OCI-M2 (cell line): ENCODE measurements at regions not wholly inside any gene's neighbourhood (a gene's known extent, or its start where the extent isn't known, plus 50 kb on each side); places are given as distances from the start of the nearest gene placed in this dataset.
"Not testable (repeated sequence)": the region's sequence is repeated elsewhere in the genome, so short reads cannot be mapped to it uniquely, and the experiment has no call there.

Experiments used
- DNase-seq: peaks from one replicate; lab custom pipeline; 2025; ENCODE audit not compliant: unreplicated experiment; lab: John Stamatoyannopoulos, UW

DNA sequence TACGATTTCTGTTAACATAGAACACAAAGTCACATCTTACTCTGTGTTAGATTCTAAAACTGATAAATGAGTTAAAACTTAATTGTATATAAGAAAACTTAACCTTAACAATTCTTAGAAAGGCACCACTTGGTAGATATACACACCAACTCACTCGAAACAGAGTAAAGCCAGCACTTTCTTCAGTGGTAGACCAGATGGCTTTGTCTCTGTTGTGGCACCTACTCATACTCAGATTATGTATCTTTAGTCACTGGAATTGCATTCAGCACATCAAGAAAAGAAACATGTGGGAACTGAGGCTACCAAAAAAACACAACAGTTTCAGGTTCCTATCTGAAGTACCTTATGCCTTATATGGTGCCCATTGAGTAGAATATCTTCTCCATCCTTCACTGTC lies 192.5 kb downstream of the ZNF608 start:
- no peak for DNase-seq

DNA sequence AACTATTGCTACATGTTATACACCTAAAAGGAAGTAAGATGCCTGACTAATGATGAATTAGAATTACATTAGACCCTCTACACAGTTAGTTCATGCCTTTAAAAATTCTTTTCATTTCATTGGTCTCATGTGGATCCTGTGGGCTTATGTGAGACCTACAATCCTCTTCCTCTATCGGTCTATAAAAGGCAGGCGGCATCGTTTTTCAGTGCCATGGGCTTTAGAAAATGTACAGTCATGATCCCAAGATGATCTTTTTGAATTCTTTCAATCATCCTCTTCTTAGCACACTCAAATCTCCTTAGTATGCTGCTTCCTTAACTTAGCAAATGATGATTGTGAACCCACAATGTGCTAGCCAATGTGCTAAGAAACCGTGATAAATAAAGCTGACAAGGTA lies 193.9 kb downstream of the ZNF608 start:
- no peak for DNase-seq

DNA sequence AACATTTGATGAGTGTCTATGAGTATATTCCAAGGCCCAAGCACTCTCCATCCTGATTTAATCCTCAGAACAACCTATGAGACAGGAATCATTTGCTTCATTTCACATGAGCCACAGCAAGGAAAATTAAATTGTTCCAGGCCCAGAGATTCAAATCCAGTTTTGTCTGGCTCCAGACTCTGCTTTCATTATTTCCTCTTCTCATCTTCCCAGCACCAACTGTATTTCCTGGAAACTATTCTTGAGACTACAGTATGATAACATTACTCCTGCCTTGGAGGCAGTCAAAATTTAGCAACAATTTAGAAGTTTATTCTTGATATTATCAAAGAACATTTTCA lies 194.5 kb downstream of the ZNF608 start:
- no peak for DNase-seq

DNA sequence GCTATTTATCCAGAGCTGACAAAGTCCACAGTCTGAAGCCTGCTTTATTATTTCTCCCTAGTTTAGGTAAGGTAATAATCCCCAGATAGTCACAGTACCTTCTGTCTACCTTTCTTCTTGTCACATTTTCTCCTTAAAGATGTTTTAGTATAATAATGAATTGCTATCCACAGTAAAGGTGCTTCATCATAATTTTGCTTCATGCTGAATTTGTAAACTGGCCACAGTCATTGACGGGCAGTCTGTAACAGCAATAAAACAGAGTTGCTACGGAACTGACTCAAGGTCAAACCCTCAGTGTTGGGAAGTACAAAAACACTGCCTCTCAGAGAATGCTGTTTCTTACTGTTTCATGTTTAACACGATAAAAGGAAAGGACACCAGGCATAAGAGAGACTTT lies 195.7 kb downstream of the ZNF608 start:
- DNase-seq: no peak

DNA sequence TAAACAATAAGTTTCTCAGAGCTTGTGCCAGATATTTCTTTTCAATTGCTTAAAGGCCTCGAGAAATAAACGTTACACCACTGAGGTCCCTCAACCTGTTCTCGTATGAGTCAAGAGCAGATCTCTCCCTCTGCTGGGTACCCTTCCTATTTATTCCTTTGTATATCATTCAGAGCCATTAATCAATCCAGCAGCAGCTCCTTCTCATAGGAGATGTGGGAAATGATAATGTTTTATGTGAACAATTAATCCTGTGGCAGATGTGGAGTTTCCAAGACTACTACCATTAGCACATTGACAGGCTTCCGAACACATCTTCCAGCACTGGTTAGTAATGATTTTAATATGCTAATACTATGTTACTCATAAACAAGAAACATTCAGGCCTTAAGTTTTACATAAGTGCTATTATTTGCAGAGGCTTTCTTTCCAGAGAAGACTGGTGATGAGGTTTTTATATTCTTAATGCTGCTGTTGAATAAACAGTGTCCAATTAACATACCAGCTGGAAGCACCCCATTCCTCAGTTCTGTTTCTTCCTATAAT lies 196.5 kb downstream of the ZNF608 start:
- DNase-seq: no peak

DNA sequence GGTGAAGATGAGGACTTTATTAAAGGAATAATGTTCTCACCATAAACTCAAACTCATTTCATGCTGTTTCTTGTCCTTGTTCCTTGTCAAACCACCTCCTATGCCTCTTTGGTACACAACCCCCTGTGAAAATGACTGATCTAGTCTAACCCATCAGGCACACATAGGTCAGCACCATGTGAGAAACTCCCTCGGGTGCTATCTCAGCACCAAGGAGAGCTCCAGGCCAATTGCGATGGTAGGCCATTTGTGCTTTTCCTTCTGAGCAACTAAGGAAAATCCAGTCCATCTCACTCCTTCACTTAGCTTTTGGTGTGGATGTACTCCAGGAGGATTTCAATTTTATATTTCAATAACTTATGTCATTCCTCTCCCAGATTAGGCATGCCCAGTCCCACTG lies 199.8 kb downstream of the ZNF608 start:
- no peak for DNase-seq

DNA sequence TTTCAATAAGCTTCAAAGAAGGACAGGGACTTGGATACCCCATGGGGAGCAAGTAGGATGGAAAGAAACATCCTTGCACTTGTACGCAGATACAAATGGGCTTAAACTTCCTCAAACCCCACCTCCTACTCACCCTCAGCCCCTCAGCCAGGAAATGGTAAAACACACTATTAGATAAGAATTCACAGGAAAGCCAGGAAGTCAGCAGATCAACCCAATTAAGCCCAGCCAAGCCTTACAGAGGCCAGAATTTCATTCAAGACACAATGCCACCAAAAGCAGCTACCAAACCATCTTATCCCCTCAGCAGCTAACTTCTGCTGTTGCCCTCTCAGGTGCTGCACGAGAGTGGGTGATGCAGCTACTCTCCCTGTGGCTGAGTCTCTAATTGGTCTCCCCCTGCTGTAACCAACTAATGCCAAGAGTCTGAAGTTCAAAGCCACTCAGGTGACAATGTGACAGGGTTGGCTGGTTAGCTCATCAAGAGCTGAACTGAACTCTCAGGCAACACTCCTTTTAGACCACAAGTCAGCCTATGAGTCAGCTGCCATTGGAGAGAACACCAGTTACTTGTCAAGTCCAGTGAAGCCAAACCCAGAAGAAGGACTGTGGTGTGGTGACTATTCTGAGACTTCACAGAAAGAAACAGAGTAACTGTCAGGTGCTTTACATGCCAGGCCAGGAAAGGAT lies 201.9 kb downstream of the ZNF608 start:
- no peak for DNase-seq

DNA sequence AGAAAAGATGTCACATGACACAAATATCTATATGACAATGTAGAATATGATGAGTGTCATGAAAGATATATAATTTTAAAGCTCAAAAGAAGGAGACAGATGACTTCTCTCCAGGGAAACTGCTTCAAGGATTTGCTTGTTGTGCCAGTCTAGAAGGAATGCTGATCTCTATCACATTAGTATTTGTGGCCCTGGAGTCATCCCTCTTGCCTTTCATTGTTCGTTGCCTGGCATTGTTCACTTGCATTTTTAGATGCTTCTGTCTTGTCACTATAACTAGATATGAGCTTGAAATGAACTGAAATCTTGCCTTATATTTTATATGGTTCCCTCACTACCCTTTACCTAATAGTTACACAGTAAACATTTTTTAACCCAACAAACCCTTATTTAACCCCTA lies 207.5 kb downstream of the ZNF608 start:
- DNase-seq: no peak

DNA sequence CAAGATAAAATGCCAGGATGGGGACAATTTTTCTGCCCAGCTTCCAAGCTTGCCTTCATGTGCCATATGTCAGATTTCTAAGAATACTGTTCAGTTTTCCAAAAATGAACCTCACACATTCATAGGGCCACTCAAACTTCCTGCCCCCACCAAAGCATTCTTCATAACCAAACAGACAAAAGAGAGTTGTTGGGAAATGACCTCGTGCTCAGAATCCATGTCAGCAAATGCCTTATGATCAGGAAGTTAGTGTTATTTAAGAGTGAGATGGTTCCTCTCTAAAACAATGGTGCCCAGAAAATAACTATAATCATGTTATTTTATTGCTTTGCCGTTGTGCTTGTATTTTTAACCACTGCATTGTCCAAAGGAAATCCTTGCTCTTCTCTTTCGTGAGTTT lies 208.2 kb downstream of the ZNF608 start:
- DNase-seq: no peak

DNA sequence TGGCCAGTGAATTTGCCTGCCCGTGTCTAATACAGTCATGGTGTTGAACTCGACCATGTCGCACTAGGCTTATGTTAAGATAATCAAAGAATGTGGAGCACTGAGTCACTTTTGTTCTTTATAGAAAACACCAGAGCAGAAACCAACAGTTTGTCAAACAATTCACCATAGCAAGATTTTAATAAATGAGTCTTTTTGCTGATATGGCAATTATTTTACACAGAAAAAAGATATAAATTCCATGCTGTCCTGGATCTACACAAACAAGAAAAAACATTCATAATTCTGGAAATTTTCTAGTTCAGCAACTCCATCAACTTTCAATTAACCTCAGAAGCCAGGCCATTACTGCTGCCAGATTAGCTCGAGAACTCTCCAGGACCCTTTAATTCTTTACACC lies 208.9 kb downstream of the ZNF608 start:
- no peak for DNase-seq

DNA sequence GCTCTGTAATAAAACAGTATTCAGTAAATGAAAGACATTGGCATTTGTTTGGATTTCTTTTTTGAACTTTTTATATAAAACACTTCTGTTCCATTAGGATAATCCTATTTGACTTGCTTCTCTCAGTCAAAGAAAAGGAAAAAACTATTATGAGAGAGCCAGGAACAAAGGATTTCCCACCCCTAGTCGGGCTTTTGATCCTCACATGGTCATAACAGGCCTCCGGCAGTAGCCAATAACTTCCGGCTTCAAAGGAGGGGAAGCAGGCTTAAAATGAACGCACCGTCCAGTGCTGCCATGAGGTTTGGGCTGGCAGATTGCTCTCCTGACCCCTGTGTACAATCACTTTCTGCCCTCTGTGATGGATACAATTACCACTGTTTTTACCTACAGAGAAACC lies 209.3 kb downstream of the ZNF608 start:
- DNase-seq: no peak

DNA sequence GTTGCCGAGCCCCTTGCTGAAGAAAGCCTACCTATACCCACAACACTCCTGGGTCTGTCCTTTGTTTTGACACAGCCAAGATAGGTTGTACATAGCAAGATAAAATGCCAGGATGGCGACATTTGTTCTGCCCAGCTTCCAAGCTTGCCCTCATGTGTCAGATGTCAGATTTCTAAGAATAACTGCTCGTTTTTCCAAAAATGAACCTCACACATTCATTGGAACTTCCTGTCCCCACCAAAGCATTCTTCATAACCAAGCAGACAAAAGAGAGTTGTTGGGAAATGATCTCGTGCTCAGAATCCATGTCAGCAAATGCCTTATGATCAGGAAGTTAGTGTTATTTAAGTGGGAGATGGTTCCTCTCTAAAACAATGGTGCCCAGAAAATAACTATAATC lies 210.1 kb downstream of the ZNF608 start:
- no peak for DNase-seq

DNA sequence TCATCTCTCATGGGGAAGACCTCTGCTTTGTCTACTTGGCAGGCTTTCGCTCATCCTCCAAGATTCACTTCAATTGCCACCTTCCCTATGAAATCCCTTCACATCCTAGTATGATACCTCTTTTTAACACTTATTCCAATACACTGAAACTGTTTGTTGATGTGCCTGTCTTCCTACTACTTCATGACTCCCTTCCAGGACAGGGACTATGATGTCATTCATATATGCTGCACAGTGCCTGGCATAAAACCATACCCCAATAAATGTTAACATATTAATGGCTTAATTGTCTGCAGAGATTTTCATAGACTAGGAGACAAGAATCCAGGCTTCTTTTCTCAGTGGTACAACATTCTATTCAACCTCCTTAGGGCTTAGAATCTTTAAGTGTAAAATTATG lies 215.5 kb downstream of the ZNF608 start:
- no peak for DNase-seq

DNA sequence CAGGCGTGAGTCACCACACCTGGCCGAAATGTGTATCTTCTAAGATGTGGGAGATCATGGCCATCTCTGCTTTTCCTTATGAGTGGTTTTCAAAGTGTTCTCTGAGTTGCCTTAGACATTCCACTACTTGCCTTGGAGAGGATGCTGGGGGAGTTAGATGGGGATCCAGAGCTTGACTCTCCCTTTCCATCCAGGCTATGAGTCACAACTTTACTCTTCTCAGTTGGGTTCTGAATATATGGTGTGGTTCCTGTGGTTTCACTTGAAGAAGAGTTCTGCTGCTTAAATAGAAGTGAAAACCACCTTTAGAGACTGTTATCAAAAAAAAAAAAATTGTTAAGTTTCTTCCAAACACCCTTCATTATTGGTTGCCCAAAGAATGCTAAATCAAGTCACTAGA lies 217.6 kb downstream of the ZNF608 start:
- DNase-seq: no peak

DNA sequence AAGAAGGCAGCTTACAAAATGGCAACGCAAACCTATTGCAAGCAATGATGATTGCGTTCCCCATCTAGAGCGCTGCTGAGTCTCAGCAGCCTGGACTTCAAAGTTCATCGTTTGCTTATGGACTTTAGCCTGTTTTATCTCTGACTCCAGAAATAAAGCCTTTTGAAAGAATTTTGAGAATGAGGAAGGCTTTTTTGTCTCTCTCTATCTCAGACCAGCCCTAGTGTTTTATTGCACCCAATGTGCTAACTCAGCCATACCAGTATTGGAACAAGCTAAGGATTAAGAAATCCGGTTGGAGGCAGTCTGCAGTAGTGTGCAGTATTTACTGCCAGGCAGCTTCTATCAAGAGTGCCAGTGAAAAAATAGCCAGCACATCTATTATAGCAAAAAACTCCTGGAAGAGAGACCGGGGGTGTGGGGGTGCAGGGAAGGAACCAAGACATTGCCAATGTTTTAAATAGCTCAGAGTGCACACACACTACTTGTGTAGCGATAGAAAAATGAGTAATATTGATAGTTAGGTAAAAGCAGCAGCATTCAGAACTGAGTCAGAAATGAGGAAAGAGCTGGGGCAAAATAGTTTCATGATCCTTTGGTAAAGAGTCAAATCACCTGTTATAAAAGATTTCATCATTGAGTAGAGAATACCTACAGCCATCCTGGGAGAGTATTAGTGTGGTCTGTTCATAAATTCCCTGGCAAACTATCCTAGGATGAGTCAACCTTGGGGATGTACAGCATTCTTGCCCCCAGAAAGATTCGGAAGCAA lies 219.0 kb downstream of the ZNF608 start:
- no peak for DNase-seq

DNA sequence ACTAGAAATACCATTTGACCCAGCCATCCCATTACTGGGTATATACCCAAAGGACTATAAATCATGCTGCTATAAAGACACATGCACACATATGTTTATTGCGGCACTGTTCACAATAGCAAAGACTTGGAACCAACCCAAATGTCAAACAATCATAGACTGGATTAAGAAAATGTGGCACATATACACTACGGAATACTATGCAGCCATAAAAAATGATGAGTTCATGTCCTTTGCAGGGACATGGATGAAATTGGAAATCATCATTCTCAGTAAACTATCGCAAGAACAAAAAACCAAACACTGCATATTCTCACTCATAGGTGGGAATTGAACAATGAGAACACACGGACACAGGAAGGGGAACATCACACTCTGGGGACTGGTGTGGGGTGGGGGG lies 220.4 kb downstream of the ZNF608 start:
- DNase-seq: not testable (repeated sequence)

DNA sequence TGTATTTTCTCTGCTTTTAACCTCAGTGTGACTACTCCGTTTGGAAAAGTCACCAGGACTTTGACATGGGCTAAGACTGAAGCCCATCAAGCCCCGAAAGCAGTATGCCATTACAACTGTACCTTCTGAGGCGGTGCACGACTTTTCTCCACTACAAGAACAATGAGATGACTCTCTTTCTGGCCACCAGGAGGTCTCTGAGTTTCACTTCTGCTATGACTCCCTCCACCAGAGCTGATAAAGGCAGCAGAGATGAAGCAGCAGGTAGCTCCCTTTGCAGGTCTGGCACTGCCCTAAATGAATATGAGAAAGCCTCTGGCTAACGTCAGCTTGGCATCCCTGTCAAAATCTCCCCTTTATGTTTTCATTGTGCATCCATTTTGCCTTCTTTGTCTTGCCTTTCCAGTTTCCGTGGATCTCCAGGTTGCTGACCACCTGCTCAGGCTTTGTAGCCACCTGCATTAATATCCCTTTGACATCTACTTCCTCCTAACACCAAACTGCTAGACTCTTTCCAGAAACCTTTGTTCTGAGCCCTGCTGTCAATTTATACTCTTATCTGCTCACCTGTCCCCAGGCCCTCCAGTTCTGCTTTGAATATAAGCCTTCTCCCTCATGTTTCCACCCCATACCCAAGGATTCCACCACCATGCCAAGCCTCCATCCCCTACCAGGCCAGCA lies 221.7 kb downstream of the ZNF608 start:
- DNase-seq: no peak

DNA sequence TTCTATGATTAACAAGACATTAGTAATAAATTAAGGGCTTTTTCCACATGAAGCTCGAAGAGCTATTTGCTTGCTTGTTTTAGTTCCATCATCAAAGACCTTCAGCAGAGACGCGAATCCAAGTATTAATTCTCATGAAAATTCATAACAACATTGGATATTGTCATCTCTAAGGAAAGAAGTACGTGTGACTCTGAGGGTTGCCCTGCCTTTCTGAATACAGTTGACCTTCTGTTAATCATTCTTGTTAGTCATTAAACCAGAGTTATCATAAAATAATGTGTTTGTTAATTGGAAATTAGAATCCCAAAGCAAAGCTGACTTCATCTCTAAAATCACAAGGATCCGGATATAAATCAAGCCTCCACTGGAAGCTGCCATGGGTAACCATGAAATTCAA lies 222.5 kb downstream of the ZNF608 start:
- DNase-seq: no peak

DNA sequence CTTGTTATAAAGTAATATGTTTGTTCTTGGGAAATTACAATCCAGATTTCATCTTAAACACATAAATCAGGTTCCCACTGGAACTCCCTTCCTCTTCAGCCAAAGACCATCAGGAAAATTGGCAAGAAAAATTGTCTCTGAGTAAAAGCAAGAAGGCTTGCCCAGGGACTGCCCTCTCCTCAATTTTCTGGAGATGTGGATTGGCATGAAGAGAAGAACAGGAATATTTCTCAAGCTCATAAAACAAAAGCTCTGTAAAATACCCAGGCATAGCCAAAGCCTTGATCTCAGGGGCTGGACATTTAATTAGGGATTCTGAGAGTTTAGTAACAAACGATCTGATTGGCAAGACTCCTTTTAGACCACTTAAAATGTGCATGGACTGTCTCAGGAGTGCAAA lies 223.4 kb downstream of the ZNF608 start:
- no peak for DNase-seq

DNA sequence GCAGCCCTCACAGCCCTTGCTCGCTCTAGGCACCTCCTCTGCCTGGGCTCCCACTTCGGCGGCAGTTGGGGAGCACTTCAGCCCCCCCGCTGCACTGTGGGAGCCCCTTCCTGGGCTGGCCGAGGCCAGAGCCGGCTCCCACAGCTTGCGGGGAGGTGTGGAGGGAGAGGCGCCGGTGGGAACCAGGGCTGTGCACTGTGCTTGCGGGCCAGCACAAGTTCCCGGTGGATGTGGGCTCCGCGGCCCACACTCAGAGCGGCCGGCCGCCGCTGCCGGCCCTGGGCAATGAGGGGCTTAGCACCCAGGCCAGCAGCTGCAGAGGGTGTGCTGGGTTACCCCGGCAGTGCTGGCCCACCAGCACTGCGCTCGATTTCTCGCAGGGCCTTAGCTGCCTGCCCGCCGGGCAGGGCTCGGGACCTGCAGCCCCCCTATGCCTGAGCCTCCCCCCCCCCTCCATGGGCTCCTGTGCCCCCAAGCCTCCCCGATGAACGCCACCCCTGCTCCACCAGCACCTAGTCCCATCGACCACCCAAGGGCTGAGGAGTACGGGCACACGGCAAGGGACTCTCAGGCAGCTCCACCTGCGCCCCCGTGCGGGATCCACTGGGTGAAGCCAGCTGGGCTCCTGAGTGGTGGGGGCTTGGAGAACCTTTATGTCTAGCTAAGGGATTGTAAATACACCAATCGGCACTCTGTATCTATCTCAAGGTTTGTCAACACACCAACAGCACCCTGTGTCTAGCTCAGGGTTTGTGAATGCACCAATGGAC lies 224.8 kb downstream of the ZNF608 start:
- no peak for DNase-seq

DNA sequence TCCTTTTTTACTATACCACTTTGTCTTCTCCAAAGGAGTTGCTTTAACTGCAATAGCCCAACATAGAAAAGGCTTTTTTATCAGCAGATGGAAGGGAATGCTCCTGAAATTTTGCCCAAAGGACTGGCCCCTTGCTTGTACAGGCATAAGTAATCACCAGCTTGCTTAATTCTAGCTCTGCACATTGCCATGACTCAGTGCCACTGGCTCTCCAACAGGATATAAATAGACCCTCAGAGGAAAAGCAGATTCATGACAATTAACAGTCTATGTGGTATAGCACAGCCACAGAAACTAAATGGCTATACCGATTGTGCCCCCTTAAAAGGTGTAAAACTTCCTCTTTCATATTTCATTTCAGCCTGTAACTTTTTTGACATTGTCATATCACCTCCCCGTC lies 227.0 kb downstream of the ZNF608 start:
- DNase-seq: no peak
